ENCODE measurements at regions not wholly inside any gene's neighbourhood (a gene's known extent, or its start where the extent isn't known, plus 50 kb on each side); places are given as distances from the start of the nearest gene placed in this dataset.

- DNase-seq (ENCODE audit: low spot score), result no peak
- no peak for TF ChIP-seq CTCF (IDR thresholded peaks at IDR 0.05; ENCODE audit: borderline replicate concordance, control extremely low read depth, extremely low read depth, insufficient read depth, missing control alignments)
- in situ Hi-C loops (cut with MboI; ENCODE audit: low sequenced_read_pairs, unreplicated experiment), result loop anchor here (25.0 kb wide), 1 partner anchor 268 kb away; no protein-coding TSS in a partner anchor
Observed at GRCh38 chr5:1744393-1745122, 55.1 kb downstream of the MRPL36 start.

GRCh38 chr5:1743769-1744085 lies 55.9 kb downstream of the MRPL36 start:
- no peak for DNase-seq (ENCODE audit: low spot score)
- in situ Hi-C loops (cut with MboI; ENCODE audit: low sequenced_read_pairs, unreplicated experiment), result loop anchor here (25.0 kb wide), 1 partner anchor 269 kb away; no protein-coding TSS in a partner anchor
- TF ChIP-seq CTCF (IDR thresholded peaks at IDR 0.05; ENCODE audit: borderline replicate concordance, control extremely low read depth, extremely low read depth, insufficient read depth, missing control alignments), result no peak

- DNase-seq (ENCODE audit: low spot score), result no peak
- TF ChIP-seq CTCF (IDR thresholded peaks at IDR 0.05; ENCODE audit: borderline replicate concordance, control extremely low read depth, extremely low read depth, insufficient read depth, missing control alignments), result no peak
- in situ Hi-C loops (cut with MboI; ENCODE audit: low sequenced_read_pairs, unreplicated experiment), result loop anchor here (25.0 kb wide), 1 partner anchor 269 kb away; no protein-coding TSS in a partner anchor
Observed at GRCh38 chr5:1743061-1743768, 56.4 kb downstream of the MRPL36 start.

GRCh38 chr5:1737790-1738405 lies 61.7 kb downstream of the MRPL36 start:
- in situ Hi-C loops (cut with MboI; ENCODE audit: low sequenced_read_pairs, unreplicated experiment), result loop anchor here (25.0 kb wide), 1 partner anchor 274 kb away; no protein-coding TSS in a partner anchor
- peak; percentile 75 for DNase-seq (ENCODE audit: low spot score)
- peak; percentile 73 for TF ChIP-seq CTCF (IDR thresholded peaks at IDR 0.05; ENCODE audit: borderline replicate concordance, control extremely low read depth, extremely low read depth, insufficient read depth, missing control alignments)

- no peak for TF ChIP-seq CTCF (IDR thresholded peaks at IDR 0.05; ENCODE audit: borderline replicate concordance, control extremely low read depth, extremely low read depth, insufficient read depth, missing control alignments)
- in situ Hi-C loops (cut with MboI; ENCODE audit: low sequenced_read_pairs, unreplicated experiment), result loop anchor here (25.0 kb wide), 1 partner anchor 275 kb away; no protein-coding TSS in a partner anchor
- no peak for DNase-seq (ENCODE audit: low spot score)
Observed at GRCh38 chr5:1736889-1737711, 62.5 kb downstream of the MRPL36 start.

- in situ Hi-C loops (cut with MboI; ENCODE audit: low sequenced_read_pairs, unreplicated experiment), result loop anchor here (25.0 kb wide), 1 partner anchor 276 kb away; no protein-coding TSS in a partner anchor
- DNase-seq (ENCODE audit: low spot score), result no peak
- no peak for TF ChIP-seq CTCF (IDR thresholded peaks at IDR 0.05; ENCODE audit: borderline replicate concordance, control extremely low read depth, extremely low read depth, insufficient read depth, missing control alignments)
Observed at GRCh38 chr5:1736065-1736464, 63.6 kb downstream of the MRPL36 start.
